RWPE1 (cell line): ENCODE measurements at regions not wholly inside any gene's neighbourhood (a gene's known extent, or its start where the extent isn't known, plus 50 kb on each side); places are given as distances from the start of the nearest gene placed in this dataset.

Experiments used
- CTCF ChIA-PET: fragments of 350-600 bp; sonication (Branson Sonifier 250); formaldehyde crosslinking; extraction: SDS; loops from one replicate; lab custom pipeline; 2021; lab: Yijun Ruan, JAX
- POLR2A ChIA-PET: fragments of 400-600 bp; formaldehyde crosslinking; extraction: SDS; loops from one replicate; lab custom pipeline; 2020; ENCODE audit warnings: antibody characterized with exemption; ENCODE audit not compliant: low non-redundant PET; lab: Yijun Ruan, JAX
- DNase-seq: peaks from one replicate; pipeline ENCODE4 v3.0.0; 2012; ENCODE audit warnings: low spot score
- H3K27ac ChIP-seq: fragments of 450-650 bp; 2 replicates; pipeline ENCODE4 v1.5.1; 2017
- TF ChIP-seq, protein P1 (sequence below): fragments of 450-650 bp; conservative IDR thresholded peaks from 2 replicates; pipeline ENCODE4 v1.5.1; 2017; ENCODE audit warnings: low read depth, mild to moderate bottlenecking

DNA sequence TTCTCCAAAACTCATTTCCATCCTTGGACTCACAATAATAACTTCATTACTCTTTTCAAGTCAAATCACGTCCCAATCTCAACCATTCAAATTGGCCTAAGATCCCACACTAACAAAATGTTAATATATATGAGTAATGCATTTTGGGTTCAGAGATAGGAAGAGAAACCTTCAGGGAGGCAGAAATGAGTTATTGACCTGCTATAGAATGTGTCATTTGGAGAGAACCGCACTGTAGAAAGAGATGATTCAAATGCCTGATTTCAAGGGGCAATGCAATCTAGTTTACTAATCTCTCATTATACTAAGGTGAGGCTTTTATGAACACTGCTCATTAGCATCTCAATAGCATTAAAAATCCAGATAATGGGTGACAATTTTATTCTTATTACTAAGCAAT, 1595.0 kb upstream of the GOT2 start:
- ChIA-PET POLR2A (no interaction called here), CTCF (no interaction called here)
- no peak overlapping the region for H3K27ac ChIP-seq
- TF ChIP-seq, protein P1, sequence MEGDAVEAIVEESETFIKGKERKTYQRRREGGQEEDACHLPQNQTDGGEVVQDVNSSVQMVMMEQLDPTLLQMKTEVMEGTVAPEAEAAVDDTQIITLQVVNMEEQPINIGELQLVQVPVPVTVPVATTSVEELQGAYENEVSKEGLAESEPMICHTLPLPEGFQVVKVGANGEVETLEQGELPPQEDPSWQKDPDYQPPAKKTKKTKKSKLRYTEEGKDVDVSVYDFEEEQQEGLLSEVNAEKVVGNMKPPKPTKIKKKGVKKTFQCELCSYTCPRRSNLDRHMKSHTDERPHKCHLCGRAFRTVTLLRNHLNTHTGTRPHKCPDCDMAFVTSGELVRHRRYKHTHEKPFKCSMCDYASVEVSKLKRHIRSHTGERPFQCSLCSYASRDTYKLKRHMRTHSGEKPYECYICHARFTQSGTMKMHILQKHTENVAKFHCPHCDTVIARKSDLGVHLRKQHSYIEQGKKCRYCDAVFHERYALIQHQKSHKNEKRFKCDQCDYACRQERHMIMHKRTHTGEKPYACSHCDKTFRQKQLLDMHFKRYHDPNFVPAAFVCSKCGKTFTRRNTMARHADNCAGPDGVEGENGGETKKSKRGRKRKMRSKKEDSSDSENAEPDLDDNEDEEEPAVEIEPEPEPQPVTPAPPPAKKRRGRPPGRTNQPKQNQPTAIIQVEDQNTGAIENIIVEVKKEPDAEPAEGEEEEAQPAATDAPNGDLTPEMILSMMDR: no peak
- DNase-seq: peak; percentile 22

DNA sequence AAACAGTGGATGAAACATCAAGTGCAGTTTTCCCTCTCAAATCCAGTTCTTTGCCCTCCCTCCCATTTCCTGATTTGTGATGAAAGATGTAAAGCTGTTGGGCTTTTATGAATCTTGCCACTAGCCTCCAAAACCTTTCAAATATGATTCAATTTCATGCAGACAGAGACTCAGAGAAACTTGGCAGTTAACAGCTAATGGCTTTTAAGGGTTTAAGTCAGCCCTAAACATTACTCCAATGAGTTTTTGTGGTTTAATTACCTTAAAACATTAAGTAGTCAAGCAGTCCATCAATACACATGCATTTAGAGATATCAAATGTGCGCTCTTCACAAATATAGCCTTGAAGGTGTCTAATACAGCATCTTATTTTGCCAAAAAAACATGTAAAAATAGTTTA, 1594.0 kb upstream of the GOT2 start:
- CTCF ChIA-PET: interaction anchor here (0.6 kb wide), 1 partner anchor 243 kb away, joined by 3 read pairs; no protein-coding TSS in a partner anchor

DNA sequence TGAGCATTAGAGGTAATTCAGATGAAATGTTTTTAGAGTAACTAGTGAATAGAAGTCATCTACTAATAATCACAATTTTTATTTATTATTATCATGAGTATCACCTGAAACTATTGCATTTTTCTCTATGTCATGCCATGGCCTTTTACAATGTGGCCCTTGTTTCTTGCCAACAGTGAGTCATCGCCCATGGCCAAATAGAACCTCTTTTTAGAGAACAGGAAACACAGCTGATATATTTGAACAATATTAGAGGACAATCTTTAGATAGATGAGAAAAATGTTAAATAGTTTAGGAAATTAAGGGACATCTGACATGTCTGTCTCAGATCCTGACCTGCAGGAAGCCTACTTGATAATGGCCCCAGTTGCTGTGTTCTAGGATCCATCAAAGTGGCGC, 1584.4 kb upstream of the GOT2 start:
- ChIA-PET POLR2A (no interaction called here), CTCF (no interaction called here)
- no peak overlapping the region for H3K27ac ChIP-seq
- TF ChIP-seq, protein P1: no peak
- no peak for DNase-seq

More for the DNA sequence above, 1594.0 kb upstream of the GOT2 start:
- no peak for DNase-seq
- POLR2A ChIA-PET: no interaction called here
- TF ChIP-seq, protein P1: no peak
- no peak overlapping the region for H3K27ac ChIP-seq

DNA sequence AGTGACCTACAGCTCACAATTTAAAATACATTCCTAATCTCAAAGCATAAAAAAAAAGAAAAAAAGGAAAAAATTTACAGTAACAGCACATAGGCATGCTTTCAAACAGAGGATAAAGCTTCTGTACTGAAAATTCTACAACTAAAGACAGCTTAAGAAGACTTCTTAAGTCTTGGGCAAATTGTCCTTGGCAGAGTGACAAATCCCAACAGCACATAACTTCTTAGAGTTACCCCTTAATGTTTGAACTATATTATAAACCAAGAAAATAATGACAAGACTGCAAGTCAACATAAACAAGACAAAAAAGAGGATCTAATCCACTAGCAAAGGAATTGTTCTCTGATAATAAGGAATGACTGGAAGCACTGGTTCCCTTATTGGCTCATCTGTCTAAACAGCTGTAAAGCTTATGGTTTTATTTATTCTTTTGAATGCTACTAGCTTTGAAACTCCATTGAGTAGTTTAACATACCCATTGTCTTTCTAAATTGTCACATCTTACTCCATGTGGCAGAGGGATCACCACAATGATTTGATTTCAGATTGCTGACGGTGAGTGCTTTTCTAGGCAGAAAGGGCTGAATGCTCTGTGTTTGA, 1576.8 kb upstream of the GOT2 start:
- ChIA-PET POLR2A (no interaction called here), CTCF (no interaction called here)
- H3K27ac ChIP-seq: no peak overlapping the region
- TF ChIP-seq, protein P1: no peak
- no peak for DNase-seq

DNA sequence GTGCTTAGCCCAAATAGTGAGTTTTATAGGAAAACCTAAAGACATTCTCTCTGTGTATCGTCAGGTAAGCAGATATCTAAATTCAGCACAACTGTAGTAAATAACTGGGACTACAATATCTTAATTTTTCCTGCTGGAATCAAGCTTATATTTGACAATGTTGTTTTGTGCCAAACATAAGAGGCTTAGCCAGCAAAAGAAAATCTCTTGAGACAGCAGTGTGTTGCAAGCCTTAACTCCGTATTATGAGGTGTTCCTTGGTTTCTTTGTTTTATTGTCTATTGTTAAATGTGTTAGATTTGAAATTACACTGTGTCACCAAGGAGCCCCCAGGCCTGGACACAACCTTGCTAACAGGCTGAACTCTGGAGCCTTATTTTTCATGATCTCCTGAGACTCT, 1570.6 kb upstream of the GOT2 start:
- no peak overlapping the region for H3K27ac ChIP-seq
- DNase-seq: no peak
- POLR2A ChIA-PET: no interaction called here
- TF ChIP-seq, protein P1: no peak
- CTCF ChIA-PET: interaction anchor here (0.6 kb wide), 1 partner anchor 154 kb away, joined by 4 read pairs; no protein-coding TSS in a partner anchor

DNA sequence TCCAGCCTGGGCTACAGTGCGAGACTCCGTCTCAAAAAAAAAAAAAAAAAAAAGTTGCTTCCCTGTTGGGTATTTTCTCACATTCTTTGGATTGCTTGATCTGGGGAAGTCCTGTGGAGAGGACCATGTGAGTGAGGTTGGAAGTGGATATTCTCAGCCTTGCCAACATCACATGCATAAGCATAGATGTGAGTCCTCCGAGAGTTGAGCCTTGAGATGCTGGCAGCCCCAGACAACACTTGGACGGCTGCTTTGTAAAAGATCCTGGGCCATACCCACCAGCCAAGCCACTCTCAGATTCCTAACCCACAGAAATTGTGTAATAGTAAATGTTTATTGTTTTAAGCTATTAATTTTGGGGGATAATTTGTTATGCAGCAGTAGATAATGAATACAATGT, 1570.0 kb upstream of the GOT2 start:
- H3K27ac ChIP-seq: no peak overlapping the region
- no peak for DNase-seq
- POLR2A ChIA-PET: no interaction called here
- TF ChIP-seq, protein P1: no peak
- CTCF ChIA-PET: interaction anchor here (0.6 kb wide), 1 partner anchor 153 kb away, joined by 4 read pairs; no protein-coding TSS in a partner anchor
